Tibial nerve (tissue), 4 donors: ENCODE measurements at regions not wholly inside any gene's neighbourhood (a gene's known extent, or its start where the extent isn't known, plus 50 kb on each side); places are given as distances from the start of the nearest gene placed in this dataset.
"Not testable (repeated sequence)": the region's sequence is repeated elsewhere in the genome, so short reads cannot be mapped to it uniquely, and the experiment has no call there.

Experiments
- DNase-seq, 2 donors: peaks; one replicate each; pipeline ENCODE4 v3.0.0-alpha.2; 2019; ENCODE audit warnings: low spot score in 2 of 2
- H3K27ac ChIP-seq, 4 donors: fragments of 200-600 bp; sonication (generic) in 3 of 4; one replicate each; pipeline ENCODE4 v1.5.1; 2017 to 2019; ENCODE audit warnings: mild to moderate bottlenecking in 1 of 4
- H3K27me3 ChIP-seq, 2 donors: fragments of 200-600 bp; sonication (generic) in 1 of 2; one replicate each; pipeline versions ENCODE4 v1.5.1 to v1.6.0; 2017 to 2019
- H3K36me3 ChIP-seq, 3 donors: fragments of 200-600 bp; sonication (generic); one replicate each; pipeline ENCODE4 v1.5.1; 2018 to 2019
- H3K4me1 ChIP-seq, 4 donors: fragments of 200-600 bp; sonication (generic) in 3 of 4; one replicate each; pipeline ENCODE4 v1.5.1; 2017 to 2019
- H3K4me3 ChIP-seq, 4 donors: fragments of 200-600 bp; sonication (generic) in 3 of 4; one replicate each; pipeline ENCODE4 v1.5.1; 2017 to 2019; ENCODE audit warnings: mild to moderate bottlenecking in 1 of 4, moderate library complexity in 1 of 4
- H3K9me3 ChIP-seq, 4 donors: fragments of 200-600 bp; sonication (generic) in 3 of 4; one replicate each; pipeline ENCODE4 v1.5.1; 2017 to 2019
- EP300 ChIP-seq, 2 donors: sonication (generic); formaldehyde crosslinking; IDR thresholded peaks; one replicate each; pipeline ENCODE4 v1.6.1; 2017; ENCODE audit warnings: antibody characterized with exemption in 2 of 2, mild to moderate bottlenecking in 1 of 2
- POLR2A ChIP-seq, 2 donors: fragments of 450-650 bp; IDR thresholded peaks; one replicate each; pipeline ENCODE4 v1.6.1; 2017; ENCODE audit warnings: antibody characterized with exemption in 2 of 2, mild to moderate bottlenecking in 2 of 2, moderate library complexity in 2 of 2
- WGBS, 2 donors: methylation state at CpG; one replicate each; pipeline ENCODE4 v1.1.5; 2018; 5-methylcytosine and 5-hydroxymethylcytosine counted together
- TF ChIP-seq, protein P1 (sequence below), 5 experiments: fragments of 200-600 bp in 3 of 5; fragments of 450-650 bp in 2 of 5; sonication (generic) in 3 of 5; IDR thresholded peaks; one replicate each; pipeline ENCODE4 v1.5.1; 2016 to 2019; ENCODE audit warnings: antibody characterized with exemption in 5 of 5, mild to moderate bottlenecking in 3 of 5, moderate library complexity in 2 of 5

DNA sequence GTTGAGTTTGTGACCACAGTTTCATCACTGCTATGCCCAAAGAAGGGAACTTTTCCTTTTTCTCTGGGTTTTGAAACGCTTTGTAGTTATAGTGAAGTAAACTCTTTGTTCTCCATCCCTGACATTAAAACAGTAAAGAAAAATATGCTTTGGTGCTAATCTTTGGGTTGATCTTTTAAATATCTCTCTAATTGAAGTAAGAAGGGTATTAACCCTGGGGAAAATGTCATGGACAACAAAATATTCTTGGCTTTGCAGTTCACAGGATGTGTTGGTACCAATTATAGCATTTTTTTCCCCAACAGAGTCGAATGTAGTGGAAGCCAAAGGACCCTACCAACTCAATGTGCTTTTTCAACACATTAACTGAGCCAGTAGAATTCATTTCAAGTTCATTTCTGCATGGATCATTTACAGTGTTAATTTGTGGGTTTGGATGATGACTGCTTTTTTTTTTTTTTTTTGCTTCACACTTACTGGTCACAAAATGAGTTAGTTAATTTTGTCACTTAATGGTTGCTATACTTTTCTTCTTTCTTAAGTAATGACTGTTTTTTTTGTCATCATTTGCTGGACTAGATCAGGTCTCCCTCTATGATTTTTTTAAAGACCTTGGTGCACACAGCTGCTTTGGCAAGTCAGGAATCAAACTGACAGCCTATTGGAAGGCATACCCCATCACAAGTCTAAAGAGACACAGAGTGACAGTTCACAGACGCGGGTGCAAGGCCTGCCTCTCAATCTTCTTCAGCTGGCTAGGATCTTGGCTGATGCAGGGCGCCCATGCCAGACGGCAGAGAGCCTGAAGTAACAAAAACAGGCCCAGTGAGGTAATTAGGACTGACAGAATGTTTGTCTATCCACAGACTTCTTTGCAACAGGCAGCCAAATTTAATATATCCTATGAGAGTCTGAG, 98.8 kb upstream of the MMADHC start:
- Histone ChIP-seq H3K36me3 (no peaks in the 10 kb centered on the region), H3K27me3 (no peaks in the 10 kb centered on the region), H3K4me3 (no peak overlapping the region), H3K4me1 (peaks cover 0 to 11% (median 0%) of the 10 kb centered on the region in 4 donors), H3K9me3 (no peaks in the 10 kb centered on the region), H3K27ac (no peak overlapping the region)
- no peak for TF ChIP-seq EP300 (IDR thresholded peaks at IDR 0.05)
- TF ChIP-seq, protein P1, sequence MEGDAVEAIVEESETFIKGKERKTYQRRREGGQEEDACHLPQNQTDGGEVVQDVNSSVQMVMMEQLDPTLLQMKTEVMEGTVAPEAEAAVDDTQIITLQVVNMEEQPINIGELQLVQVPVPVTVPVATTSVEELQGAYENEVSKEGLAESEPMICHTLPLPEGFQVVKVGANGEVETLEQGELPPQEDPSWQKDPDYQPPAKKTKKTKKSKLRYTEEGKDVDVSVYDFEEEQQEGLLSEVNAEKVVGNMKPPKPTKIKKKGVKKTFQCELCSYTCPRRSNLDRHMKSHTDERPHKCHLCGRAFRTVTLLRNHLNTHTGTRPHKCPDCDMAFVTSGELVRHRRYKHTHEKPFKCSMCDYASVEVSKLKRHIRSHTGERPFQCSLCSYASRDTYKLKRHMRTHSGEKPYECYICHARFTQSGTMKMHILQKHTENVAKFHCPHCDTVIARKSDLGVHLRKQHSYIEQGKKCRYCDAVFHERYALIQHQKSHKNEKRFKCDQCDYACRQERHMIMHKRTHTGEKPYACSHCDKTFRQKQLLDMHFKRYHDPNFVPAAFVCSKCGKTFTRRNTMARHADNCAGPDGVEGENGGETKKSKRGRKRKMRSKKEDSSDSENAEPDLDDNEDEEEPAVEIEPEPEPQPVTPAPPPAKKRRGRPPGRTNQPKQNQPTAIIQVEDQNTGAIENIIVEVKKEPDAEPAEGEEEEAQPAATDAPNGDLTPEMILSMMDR (IDR thresholded peaks at IDR 0.05), result no peak
- no peak for TF ChIP-seq POLR2A (IDR thresholded peaks at IDR 0.05)
- DNase-seq, result no peak
- WGBS, 2 donors, result 67 to 69% methylated on average over 6 of the region's 6 CpGs

DNA sequence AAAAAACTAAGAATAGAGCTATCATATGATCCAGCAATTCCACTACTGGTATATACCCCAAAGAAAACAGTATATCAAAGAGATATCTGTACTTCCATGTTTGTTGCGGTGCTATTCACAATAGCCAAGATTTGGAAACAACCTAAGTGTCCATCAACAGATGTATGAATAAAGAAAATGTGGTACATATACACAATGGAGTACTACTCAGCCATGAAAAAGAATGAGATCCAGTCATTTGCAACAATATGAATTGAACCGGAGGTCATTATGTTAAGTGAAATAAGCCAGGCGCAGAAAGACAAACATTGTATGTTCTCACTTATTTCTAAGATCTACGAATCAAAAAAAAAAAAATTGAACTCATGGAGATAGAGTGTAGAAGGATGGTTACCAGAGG, 97.8 kb upstream of the MMADHC start:
- H3K27me3 ChIP-seq, DNase-seq, H3K9me3 ChIP-seq, H3K4me3 ChIP-seq, H3K36me3 ChIP-seq, H3K27ac ChIP-seq: not testable (repeated sequence)
- peaks cover 0 to 11% (median 0%) of the 10 kb centered on the region in 4 donors for H3K4me1 ChIP-seq
- WGBS, 2 donors, result 81 to 98% methylated on average over 4 of the region's 4 CpGs

DNA sequence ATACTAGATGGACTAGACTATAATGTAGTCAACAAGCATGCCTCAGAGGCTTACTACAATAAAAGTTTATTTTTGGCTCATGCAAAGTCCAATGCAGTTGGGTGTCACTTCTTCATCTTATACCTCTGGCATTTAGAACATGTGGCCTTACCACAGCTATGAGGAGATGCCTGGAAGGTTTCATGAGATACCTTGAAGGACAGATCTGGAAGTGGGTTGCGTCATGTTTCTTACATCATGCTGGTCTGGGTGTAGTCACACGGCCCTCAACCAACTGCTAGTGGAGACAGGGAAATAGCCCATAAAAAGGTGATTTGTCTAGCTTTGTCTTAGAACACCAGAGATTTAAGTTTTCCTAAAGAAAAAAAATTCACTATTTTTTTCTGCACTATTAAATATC, 91.7 kb upstream of the MMADHC start:
- TF ChIP-seq POLR2A (IDR thresholded peaks at IDR 0.05), result no peak
- TF ChIP-seq, protein P1 (IDR thresholded peaks at IDR 0.05), result no peak
- TF ChIP-seq EP300 (IDR thresholded peaks at IDR 0.05), result no peak
- 98 to 100% methylated on average over 2 of the region's 2 CpGs for WGBS, 2 donors
- no peaks in the 10 kb centered on the region for H3K27me3 ChIP-seq
- no peaks in the 10 kb centered on the region for H3K4me1 ChIP-seq
- DNase-seq, result no peak
- H3K9me3 ChIP-seq, result peaks cover 0 to 6% (median 0%) of the 10 kb centered on the region in 4 donors
- no peak overlapping the region for H3K4me3 ChIP-seq
- H3K36me3 ChIP-seq, result no peaks in the 10 kb centered on the region
- no peak overlapping the region for H3K27ac ChIP-seq

DNA sequence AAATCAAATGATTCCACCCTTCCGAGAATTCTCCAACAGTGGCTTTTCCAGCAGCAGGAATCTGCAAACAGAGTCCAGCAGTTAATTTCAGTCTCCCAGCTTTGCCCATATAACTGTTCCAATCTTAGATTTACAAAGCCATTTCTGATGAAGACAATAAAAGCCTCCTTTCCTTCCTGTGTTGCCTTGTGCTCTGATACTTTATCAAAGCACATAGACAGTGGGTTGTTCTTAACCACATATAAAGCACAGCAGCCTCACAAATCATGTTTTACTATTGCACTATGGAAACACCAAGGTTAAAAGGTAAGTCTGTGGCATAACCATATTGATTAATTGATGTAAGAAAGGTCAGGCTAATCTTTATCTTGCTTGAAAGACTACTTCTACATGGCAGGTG, 89.8 kb upstream of the MMADHC start:
- no peaks in the 10 kb centered on the region for H3K27me3 ChIP-seq
- no peak overlapping the region for H3K4me3 ChIP-seq
- peaks cover 0 to 6% (median 0%) of the 10 kb centered on the region in 4 donors for H3K9me3 ChIP-seq
- 92 to 100% methylated on average over 1 of the region's 1 CpG for WGBS, 2 donors
- no peak for TF ChIP-seq POLR2A (IDR thresholded peaks at IDR 0.05)
- TF ChIP-seq EP300 (IDR thresholded peaks at IDR 0.05), result no peak
- TF ChIP-seq, protein P1 (IDR thresholded peaks at IDR 0.05), result no peak
- no peak for DNase-seq
- no peaks in the 10 kb centered on the region for H3K4me1 ChIP-seq
- H3K27ac ChIP-seq, result no peak overlapping the region
- H3K36me3 ChIP-seq, result no peaks in the 10 kb centered on the region

DNA sequence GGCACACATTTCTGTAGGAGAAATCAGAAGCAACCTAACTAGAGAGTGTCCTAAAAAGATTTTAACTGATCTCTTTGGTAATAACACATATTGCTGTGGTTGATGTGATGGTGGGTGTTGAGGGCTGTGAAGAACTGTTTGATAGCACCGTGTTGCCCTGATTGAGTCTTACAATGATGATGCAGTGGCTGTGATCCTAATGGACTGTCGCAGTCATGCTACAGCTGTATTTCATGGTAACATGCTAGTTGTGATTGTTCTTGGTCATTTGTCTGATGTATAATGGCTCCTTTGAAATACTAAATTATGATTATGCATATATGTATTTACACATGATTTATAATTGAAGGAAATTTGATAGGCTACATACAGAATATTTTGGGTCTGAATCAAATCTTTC, 82.5 kb upstream of the MMADHC start:
- Histone ChIP-seq H3K27me3 (no peaks in the 10 kb centered on the region), H3K9me3 (no peaks in the 10 kb centered on the region), H3K4me1 (peaks cover 0 to 3% (median 0%) of the 10 kb centered on the region in 4 donors), H3K4me3 (no peak overlapping the region), H3K36me3 (no peaks in the 10 kb centered on the region), H3K27ac (no peak overlapping the region)
- WGBS, 2 donors, result 66 to 75% methylated on average over 2 of the region's 2 CpGs
- DNase-seq, result no peak
- TF ChIP-seq EP300 (IDR thresholded peaks at IDR 0.05) (no peak), POLR2A (IDR thresholded peaks at IDR 0.05) (no peak)
- TF ChIP-seq, protein P1 (IDR thresholded peaks at IDR 0.05), result no peak
